NCI-H1417 (cell line): ENCODE measurements at regions not wholly inside any gene's neighbourhood (a gene's known extent, or its start where the extent isn't known, plus 50 kb on each side); places are given as distances from the start of the nearest gene placed in this dataset.
"Not testable (repeated sequence)": the region's sequence is repeated elsewhere in the genome, so short reads cannot be mapped to it uniquely, and the experiment has no call there.

Experiments
- DNase-seq, 3 experiments: peaks; one replicate each; lab custom pipeline; 2025; lab: John Stamatoyannopoulos, UW

DNA sequence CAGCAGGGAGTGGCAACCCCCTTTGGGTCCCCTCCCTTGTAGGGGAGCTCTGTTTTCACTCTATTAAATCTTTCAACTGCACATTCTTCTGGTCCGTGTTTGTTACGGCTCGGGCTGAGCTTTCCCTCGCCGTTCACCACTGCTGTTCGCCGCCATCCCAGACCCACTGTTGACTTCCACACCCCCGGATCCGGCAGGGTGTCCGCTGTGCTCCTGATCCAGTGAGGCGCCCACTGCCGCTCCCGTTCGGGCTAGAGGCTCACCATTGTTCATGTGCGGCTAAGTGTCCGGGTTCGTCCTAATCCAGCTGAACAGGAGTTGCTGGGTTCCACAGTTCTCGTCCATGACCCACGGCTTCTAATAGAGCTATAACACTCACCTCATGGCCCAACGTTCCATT lies 408.1 kb downstream of the KCNJ2 start:
- DNase-seq, result no peak

DNA sequence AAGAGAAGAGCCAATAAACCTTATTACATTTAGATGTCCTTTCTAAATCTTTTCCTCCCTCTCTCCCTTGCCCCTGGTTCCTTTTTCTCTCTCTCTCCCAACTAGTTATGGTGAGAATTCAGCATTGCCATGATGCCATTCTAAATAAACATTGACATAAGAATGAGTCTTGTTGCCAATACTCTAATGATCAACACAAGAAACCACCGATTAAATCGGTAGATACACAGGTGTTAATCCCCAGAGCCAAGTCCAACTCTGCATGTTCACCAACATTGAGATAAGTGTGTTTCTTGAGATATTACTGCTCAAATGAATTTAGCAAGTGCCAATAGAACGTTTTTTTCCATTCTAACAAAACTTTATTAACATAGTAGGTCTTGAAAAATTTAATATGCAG lies 412.1 kb downstream of the KCNJ2 start:
- DNase-seq, result no peak

DNA sequence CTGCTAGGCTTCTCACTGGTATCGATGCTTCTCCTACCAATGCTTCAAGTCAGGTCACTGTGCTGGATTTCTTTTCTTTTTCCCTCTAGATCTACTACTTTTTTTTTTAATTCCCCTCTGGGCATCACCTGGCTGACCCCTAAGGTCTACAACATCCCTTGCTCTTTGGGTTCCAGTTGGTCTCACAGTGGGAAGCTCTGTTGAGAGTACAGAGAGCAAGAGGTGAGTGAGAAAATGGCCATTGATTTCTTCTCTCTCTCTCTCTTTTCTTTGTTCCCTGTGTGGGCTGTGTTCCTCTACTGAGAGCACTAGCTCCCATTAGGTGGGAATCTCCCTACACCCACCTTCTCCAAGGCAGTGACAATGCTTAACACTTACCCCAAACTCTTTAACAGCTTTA lies 413.4 kb downstream of the KCNJ2 start:
- no peak for DNase-seq

DNA sequence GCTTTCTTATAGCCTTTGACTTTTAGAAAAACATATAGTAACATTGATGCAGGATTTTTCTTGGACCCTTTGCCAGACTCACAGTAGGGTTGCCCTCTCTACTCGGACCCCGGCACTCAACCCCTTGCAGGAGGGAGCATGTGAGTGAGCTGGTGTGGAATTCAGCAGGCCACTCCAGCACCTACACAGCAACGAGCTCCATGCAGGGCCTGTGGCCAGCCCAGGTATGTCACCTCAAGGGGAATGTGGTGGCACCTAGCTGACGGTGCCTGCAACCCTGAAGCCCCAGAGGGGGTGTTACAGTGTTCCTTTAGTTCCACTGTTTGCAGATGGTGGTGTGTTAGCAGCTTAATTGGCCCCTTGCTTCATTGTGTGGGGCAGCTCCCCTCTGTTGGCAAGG lies 414.9 kb downstream of the KCNJ2 start:
- DNase-seq, result no peak

DNA sequence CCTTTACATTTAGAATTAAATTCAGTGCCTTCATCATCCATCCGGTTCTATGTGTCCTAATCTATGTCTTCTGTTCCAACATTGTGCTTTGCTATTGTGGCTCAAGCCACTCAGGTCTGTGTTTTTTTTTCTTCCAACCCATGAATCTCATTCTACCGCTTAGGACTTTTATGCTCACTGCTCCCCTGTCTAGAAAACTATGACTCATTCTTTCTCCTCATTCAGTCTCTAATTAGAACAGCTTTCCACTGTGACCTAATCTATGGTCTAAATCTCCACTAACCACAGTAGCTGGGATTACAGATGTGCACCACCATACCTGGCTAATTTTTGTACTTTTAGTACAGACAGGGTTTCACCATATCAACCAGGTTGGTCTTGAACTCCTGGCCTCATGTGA lies 418.7 kb downstream of the KCNJ2 start:
- DNase-seq, result no peak

DNA sequence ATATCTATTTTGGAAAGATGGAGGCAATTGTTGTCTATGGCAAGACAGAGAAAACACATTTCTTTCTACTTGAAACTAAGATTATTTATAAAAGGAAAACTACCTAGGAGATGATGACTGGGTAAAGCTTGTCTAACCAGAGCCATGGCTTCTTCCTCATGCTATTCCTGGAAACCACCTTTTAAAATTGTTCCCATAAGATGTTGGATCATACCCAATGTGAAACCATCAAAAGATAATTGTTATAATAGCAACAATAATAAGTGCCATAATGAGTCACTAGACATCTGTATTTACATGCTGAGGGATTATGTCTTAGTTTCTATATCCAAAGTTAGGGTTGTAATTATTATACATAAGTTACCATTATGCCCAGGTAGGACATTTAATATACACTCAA lies 428.4 kb downstream of the KCNJ2 start:
- peak in 2 of 3 experiments; percentile 5 to 72 for DNase-seq

DNA sequence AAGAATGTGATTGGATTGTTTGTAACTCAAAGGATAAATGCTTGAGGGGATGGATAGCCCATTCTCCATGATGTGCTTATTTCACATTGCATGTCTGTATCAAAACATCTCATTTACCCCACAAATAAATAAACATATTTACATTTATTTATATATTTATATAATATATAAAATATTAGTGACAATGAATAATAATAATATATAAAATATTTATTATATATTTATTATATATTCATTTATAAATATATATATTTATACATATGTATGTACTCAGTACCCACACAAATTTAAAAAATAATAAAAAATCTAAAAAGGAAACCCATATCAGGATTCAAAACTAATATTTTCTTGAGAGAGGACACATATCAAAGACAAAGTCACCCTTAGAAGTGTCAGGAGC lies 429.9 kb downstream of the KCNJ2 start:
- no peak for DNase-seq

DNA sequence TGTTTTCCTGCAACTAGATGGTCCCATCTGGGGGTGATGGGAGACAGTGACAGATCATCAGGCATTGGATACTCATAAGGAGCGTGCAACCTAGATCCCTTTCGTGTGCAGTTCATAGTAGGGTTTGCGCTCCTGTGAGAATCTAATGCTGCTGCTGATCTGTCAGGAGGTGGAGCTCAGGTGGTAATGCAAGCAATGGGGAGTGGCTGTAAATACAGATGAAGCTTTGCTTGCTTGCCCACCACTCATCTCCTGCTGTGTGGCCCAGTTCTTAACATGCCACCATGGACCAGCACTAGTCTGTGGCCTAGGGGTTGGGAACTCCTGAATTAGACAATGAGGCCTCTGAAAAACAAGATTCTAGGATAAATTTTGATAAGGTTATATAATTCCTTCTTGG lies 430.6 kb downstream of the KCNJ2 start:
- DNase-seq, result not testable (repeated sequence)

DNA sequence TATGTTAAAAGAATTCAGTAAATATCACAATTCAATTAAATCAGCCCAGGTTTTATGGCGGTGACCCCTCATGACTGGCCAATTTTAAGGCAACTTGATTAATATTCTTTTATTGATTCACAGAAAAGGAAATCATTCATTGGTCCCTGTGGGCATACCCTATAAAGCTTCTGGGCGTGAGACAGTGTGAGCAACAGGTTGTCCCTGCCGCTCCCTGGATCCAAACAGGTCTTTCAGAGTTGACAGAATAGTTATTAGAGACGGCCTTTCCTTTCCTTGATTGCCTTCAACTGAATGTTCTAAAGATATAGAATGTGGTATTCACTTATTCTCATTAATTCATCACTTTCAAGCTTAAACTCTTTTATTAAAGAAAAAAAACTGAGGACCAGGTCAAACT lies 433.9 kb downstream of the KCNJ2 start:
- DNase-seq, result no peak

DNA sequence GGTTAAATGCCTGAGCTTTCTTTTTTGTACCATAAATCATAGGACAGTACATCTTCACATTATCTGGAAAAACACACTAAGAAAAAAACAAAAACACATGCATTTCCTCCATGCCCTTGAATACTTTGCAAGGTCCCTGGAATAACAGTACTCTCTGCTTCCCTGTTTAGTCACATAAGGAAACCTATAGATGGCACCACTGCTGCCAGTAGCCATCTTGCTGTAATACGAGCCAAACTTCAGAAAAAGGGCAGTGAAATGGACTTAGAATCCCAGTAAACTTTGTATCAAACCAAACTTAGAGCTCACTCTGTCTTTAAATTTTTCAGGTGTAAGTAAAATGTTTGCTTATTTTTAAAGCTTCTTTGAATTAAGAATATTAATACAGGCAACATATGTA lies 435.5 kb downstream of the KCNJ2 start:
- no peak for DNase-seq

DNA sequence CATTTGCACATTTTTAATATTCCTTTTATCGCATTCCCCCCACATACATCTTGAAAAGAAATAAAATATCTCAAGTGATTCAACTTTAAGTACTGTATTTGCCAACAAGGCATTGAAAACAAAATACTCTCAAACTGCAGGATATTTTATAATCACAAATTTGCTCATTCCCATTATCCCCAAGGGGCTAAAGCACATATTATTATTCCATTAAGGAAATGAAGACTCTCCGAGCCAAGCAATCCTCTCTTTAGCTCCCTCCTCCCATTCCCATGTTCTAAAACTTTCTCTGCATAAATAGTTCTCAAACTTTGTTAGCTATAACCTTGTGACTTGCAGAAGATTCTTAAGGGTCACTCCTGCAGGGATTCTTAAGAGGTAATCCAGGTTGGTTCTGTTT lies 436.8 kb downstream of the KCNJ2 start:
- no peak for DNase-seq

DNA sequence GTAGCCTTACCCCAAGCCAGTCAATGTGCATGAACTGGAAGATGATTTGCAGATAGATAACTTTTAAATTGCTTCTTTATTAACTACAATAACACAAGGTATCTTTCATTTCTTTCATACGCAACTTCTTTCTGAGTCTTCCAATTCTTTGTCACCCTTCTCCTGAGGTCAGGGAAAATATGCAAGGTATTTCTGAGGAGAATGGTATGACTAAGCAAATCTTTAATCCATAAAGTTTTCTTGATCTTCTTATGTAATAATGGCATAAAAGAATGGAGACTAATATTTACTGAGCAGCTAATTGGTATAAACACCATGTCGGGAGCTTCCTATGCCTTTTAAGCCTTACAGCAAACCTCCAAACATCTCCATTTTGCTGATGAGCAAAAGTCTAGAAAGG lies 438.9 kb downstream of the KCNJ2 start:
- no peak for DNase-seq

DNA sequence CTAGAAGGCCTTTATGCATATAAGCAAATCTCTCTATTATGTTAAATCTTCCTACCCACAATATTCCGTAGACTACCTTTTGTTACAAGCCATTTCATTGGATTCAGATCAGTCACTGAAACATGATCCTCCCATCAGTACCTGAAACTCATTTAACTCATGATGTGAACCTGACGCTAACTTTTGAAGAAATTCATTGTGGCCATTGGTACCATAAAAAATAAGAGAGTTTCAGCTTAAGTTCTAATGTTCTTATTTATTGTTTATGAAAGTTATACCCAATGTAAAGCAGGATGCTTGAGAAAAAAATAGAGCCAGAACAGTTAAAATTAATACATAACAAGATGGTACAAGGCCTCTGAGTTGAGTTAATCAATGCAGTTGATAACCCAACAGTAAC lies 439.6 kb downstream of the KCNJ2 start:
- DNase-seq, result no peak

DNA sequence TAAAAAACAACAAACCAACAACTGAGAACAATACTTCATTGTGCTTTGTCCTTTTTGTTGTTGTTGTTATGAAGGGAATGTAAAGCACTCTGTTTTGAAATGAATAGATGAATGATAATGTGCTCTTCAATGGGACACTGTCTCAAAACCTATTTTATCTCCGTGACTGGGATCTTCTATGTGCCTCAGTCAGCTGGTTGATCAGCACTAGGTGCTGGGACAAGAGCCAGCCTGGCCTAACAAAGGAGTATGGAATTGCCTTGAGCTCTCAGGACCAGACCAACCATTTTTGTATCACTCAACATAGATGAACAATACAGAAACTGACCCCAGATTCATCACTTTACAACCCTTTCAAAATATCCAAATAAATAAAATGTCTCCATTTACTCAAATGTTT lies 440.2 kb downstream of the KCNJ2 start:
- DNase-seq, result no peak

DNA sequence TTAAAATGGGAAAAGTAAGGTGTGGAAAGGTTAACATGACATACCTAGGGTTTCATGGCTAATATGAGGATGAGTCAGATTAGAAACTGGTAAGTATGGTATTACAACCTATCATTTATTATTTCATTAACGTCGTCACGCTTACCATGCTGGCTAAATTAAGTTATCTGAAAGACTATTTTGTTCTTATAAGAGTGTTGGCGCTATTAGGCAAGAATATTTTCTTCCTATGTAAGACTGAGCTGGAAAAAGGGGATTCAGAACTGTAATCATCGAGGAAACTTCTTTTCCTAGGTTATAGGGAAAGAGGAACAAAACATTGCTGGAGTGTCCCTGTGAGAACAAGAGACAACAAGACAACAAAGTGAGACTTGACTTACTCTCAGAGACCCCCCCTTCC lies 440.8 kb downstream of the KCNJ2 start:
- no peak for DNase-seq

DNA sequence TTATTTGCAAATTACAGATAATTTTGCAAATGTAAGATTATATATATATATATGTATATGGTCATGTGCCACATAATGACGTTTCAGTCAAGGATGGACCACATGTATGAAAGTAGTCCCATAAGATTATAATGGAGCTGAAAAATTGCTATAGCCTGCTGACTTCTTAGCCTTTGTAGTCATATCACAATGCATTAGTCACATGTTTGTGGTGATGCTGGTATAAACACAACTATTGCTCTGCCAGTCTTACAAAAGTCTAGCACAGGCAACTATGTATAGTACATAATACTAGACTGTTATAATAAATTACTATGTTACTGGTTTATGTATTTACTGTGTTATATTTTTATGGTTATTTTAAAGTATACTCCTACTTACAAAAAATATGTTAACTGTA lies 444.3 kb downstream of the KCNJ2 start:
- no peak for DNase-seq

DNA sequence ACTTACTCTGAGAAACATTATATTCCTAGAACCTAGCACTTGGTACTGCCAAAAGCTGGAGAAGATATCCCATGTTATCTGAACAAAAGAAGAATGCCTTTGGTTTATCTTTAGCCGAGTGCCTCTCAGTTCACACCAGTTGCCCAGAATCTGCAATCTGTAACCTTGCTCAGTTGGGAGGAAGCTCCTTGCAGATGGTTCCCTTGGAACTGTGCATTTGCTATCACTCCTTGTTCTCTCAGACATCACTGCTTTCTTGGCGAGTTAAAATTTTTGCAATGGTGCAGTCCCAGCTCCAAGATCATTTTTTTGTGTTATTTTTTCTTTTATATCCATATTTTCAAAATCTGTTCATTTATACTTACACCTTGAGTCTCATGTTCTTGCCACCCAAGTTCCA lies 446.5 kb downstream of the KCNJ2 start:
- DNase-seq, result no peak

DNA sequence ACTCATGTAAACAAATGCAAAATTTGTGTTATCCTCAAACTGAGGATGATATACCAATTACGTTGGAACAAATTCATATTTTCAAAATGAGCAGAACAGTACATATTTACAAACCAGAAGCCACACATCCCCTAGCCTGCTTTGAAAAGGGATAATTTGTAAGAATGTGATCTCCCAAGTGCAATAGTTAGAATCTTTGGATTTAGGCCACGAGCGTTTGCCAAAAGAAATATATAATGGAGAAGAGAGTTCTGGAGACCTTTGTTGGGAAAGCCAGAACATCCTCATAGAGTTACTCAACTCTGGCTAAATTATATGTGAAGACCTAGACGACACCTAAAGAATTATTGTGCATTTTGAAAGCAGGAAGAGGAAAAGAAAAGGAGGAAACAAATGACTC lies 449.3 kb downstream of the KCNJ2 start:
- no peak for DNase-seq

DNA sequence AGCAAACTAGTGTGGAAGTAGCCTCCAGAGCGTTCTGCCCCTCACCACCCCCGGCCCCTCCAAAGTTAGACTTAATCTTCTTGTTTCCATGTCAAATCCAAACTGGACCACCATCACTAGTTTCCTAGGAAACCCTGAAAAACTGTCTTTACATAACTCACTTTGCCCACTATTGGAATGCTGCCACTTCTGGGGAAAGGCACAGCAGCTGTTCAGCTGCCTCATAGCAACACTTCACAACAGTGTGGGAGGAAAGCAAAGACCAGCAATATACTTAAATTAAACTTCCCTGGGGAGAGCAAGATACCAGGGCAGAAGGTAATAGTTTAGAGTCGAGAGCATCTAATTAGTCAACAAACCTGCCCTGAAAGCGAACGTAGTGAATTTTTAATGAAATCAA lies 452.2 kb downstream of the KCNJ2 start:
- DNase-seq, result peak in 1 of 3 experiments; percentile 20

DNA sequence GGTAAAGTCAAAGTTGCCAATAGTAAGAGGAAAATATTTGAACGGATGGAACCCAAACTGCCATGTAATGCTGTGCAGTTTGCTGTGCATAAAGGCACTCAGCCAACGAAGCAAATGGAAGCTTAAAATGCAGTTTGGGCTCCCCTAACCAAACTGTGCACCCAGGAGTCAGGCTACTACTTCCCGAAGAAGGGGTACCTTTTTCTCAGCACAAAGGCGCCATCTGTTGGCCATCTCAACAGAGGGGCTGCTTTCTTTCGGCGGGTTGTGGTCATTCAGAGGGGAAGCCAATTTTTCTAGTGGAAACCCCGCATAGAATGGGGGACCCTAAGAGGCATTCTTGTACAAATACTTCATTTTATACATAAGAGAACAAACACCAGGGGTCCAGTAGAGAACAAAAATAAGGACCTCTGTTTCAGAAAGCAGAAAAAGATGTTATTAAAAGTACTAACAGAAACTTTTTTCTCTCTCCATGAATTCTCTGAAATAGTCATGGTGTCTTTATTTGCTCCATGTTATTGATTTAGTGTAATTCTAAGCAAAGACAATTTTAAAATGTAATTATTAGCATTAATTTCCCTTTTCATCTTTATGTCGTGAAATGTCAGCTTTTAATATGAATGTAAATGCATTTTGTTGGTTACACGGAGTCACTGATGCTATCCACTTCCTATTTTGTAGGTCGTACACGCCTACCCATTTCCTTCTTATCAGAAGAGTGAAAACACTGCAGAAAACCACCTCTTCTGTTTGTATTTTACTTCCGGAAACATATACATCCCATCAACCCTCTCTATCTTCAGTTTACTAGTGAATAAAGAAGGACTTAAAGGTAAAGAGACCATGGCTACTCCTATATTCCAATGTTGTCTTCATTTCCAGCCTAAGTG lies 453.3 kb downstream of the KCNJ2 start:
- peak; percentile 34 to 62 (median 40) for DNase-seq

DNA sequence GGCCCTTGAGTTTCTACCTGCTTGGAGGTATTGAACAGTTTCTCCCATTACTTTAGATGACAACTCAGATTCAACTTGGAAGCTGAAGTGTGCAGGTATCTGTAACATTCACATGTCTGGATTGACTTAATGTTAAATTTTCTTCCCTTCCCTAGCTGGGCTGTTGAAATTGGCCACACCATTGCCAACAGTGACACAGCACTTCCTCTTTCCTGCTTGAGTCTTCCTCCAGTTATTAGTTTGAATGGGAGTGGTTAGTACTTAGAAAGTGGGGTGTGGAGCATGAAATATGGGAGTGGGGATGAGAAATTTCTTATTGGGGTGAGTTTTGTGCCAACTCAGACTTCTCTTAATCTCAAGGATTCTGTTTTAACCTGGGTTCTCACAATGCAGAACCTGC lies 454.9 kb downstream of the KCNJ2 start:
- DNase-seq, result no peak

DNA sequence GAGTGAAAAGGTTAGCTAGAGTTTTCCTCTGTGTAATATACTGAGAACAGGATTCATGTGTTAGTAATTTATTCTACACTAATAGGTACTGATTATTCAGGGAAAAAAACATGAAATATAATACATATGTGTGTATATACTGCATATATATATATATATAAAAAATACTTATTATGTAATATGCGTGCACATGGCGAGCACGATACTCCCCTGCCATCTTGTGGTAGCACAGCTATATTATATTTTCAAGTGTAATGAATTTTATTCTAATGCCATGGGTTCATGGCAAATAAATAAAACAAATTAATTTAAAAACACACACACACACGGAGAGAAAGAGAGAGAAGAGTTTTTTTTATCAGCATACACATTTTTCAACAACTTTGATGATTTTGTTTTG lies 460.6 kb downstream of the KCNJ2 start:
- peak in 1 of 3 experiments; percentile 29 for DNase-seq

DNA sequence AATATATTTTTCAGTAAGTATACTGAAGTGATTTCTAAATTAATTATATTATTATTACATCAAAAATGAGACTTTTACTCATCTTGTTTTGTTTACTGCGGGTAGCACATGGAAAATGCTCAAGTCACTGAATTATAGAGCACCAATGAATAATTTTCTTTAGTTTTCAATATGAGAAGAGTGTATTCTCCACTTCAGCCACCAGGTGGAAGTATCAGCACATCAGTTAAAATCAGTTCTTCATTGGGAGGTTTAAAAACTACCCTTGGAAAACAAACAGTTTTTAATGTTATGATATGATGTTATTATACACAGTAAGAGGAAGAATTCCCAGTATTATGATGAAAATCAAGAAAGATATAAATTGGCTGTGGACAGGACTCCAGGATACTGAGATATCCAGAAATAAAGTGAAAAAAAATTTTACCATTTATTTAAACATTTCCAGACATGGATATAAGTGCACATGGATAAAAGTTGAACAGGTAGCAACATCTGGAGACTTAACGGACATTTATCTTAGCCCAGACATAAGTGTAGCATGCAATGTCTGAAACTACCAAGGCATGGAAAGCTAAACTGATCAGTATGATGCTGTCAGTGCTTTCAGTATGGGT lies 467.3 kb downstream of the KCNJ2 start:
- peak; percentile 5 to 74 (median 54) for DNase-seq

DNA sequence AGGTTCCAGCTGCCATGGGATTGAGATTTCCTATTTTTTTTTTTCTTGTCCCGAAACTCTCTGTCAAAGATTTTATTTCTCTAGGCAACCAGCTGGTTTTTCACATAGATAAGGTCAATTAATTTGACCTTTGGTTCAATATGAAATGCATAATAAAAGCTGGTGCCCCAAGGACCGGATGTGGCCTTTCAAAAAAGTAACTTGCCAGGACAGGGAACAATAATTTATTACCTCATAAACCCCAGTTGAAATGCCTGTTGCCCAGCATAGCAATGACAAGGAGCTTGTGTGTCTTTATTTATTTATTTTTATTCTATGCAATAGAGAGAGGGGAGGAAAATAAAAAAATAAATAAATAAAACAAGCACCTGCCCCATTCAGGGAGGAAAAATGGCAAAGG lies 472.7 kb downstream of the KCNJ2 start:
- DNase-seq, result peak in 1 of 3 experiments; percentile 18
